Heart left ventricle (tissue), 16 donors: ENCODE measurements at regions not wholly inside any gene's neighbourhood (a gene's known extent, or its start where the extent isn't known, plus 50 kb on each side); places are given as distances from the start of the nearest gene placed in this dataset.

ENCODE experiments used
- ATAC-seq, 4 donors: fragments of 200-7000 bp; cut with Tn5 transposase; one replicate each; pipeline ENCODE4 v1.9.1; 2020 to 2022; ENCODE audit warnings: moderate library complexity in 4 of 4, mild to moderate bottlenecking in 3 of 4, moderate number of reproducible peaks in 1 of 4
- DNase-seq, 5 donors: peaks; one replicate each; pipeline ENCODE4 v3.0.0-alpha.2; 2020
- H3K27ac ChIP-seq, 12 donors: fragments of 200-600 bp; sonication (generic) in 4 of 12; one replicate each; pipeline versions ENCODE4 v1.5.0 to v1.8.0; 2016 to 2022; ENCODE audit warnings: mild to moderate bottlenecking in 2 of 12
- H3K27me3 ChIP-seq, 9 donors: fragments of 200-600 bp; sonication (generic) in 2 of 9; one replicate each; pipeline versions ENCODE4 v1.5.1 to v1.8.0; 2016 to 2022; ENCODE audit warnings: mild to moderate bottlenecking in 3 of 9
- H3K36me3 ChIP-seq, 9 donors: fragments of 200-600 bp; sonication (generic) in 2 of 9; one replicate each; pipeline versions ENCODE4 v1.5.0 to v1.8.0; 2018 to 2022; ENCODE audit warnings: mild to moderate bottlenecking in 2 of 9
- H3K4me1 ChIP-seq, 12 donors: fragments of 200-600 bp; sonication (generic) in 4 of 12; one replicate each; pipeline versions ENCODE4 v1.5.0 to v1.8.0; 2016 to 2022; ENCODE audit warnings: mild to moderate bottlenecking in 3 of 12
- H3K4me3 ChIP-seq, 12 donors: fragments of 200-600 bp; sonication (generic) in 4 of 12; one replicate each; pipeline versions ENCODE4 v1.5.0 to v1.8.0; 2017 to 2022; ENCODE audit warnings: mild to moderate bottlenecking in 9 of 12, moderate library complexity in 4 of 12
- H3K9me3 ChIP-seq, 12 donors: fragments of 200-600 bp; sonication (generic) in 4 of 12; one replicate each; pipeline versions ENCODE4 v1.5.0 to v1.8.0; 2016 to 2022; ENCODE audit warnings: mild to moderate bottlenecking in 1 of 12
- CTCF ChIP-seq, 12 donors: fragments of 200-600 bp; sonication (generic) in 4 of 12; IDR thresholded peaks; one replicate each; pipeline versions ENCODE4 v1.5.0 to v1.8.0; 2018 to 2022; ENCODE audit warnings: antibody characterized with exemption in 12 of 12, mild to moderate bottlenecking in 5 of 12
- POLR2A ChIP-seq, 2 donors: fragments of 450-650 bp; IDR thresholded peaks; one replicate each; pipeline ENCODE4 v1.6.1; 2017; ENCODE audit warnings: antibody characterized with exemption in 2 of 2, mild to moderate bottlenecking in 2 of 2, moderate library complexity in 2 of 2
- WGBS, 4 donors: extraction: QIAGEN DNeasy Blood & Tissue Kit in 2 of 4; methylation state at CpG; one replicate each; pipeline versions ENCODE4 v1.1.5 to v1.1.7; 2013 to 2018; 5-methylcytosine and 5-hydroxymethylcytosine counted together
- intact Hi-C, 10 donors: fragments of 100-400 bp; cut with DNase I; formaldehyde crosslinking; loops; one replicate each; pipeline versions ENCODE4 v1.11.1 to v1.14.2; 2022
- donor health status: ischemic (EF 13 %, LVEDD 7.1; RV severe dilation, severe dysfunction).
- donor health status: healthy with polysubstance abuse.
- donor health status: DM: no; HTN: yes; CAD: no.
- donor health status: DM: no; HTN: no; CAD: no.
- donor health status: ischemic (EF 25% LVEDD 6.9; RV normal size, moderate dysfunction).
- donor health status: ischemic (EF 25% LVEDD 5.7; RV mildly dilated, moderate dysfunction).
- donor health status: healthy.
- donor health status: DM: yes; HTN: yes; CAD: no.
- donor health status: ischemic (EF 35%, LVEDD 5.7; RV mildly dilated, moderate dysfunction).
- donor health status: nonischemic (EF 11% LVEDD 7.7; RV severe dilation, severe dysfunction).
- donor health status: DM: yes; HTN: yes; CAD: no.
- donor health status: PGD.
- donor health status: ischemic (EF 29% LVEDD 5.4; RV normal size, mild dysfunction).
- donor health status: nonischemic (EF 23%, LVEDD 6.1; RV moderate dilation, normal function).

- Histone ChIP-seq H3K4me3 (no peak overlapping the region), H3K4me1 (peaks cover 0 to 5% (median 0%) of the 10 kb centered on the region in 12 donors), H3K27ac (no peak overlapping the region), H3K9me3 (no peaks in the 10 kb centered on the region), H3K36me3 (no peaks in the 10 kb centered on the region), H3K27me3 (no peaks in the 10 kb centered on the region)
- DNase-seq (no peak), ATAC-seq (no peak)
- TF ChIP-seq POLR2A (IDR thresholded peaks at IDR 0.05) (no peak), CTCF (IDR thresholded peaks at IDR 0.05) (no peak)
- intact Hi-C loops = no loop called here
- 95 to 99% (median 97%) methylated on average over 4 of the region's 4 CpGs for WGBS, 4 donors
These were observed 96.7 kb downstream of the SLC25A47 start for GRCh38 chr14:100419856-100420255.

GRCh38 chr14:100421756-100422470 is 98.8 kb downstream of the SLC25A47 start:
- Histone ChIP-seq H3K4me3 (no peak overlapping the region), H3K27me3 (no peaks in the 10 kb centered on the region), H3K4me1 (peaks cover 0 to 9% (median 0%) of the 10 kb centered on the region in 12 donors), H3K36me3 (no peaks in the 10 kb centered on the region), H3K9me3 (no peaks in the 10 kb centered on the region), H3K27ac (no peak overlapping the region)
- WGBS, 4 donors = 47 to 75% (median 59%) methylated on average over 2 of the region's 2 CpGs
- TF ChIP-seq POLR2A (IDR thresholded peaks at IDR 0.05) = no peak
- no peak for TF ChIP-seq CTCF (IDR thresholded peaks at IDR 0.05)
- no peak for ATAC-seq
- DNase-seq = no peak
- intact Hi-C loops = no loop called here

GRCh38 chr14:100422556-100423316 is 99.6 kb downstream of the SLC25A47 start:
- DNase-seq (no peak), ATAC-seq (no peak)
- no peak for TF ChIP-seq POLR2A (IDR thresholded peaks at IDR 0.05)
- TF ChIP-seq CTCF (IDR thresholded peaks at IDR 0.05) = no peak
- Histone ChIP-seq H3K4me1 (peaks cover 0 to 9% (median 0%) of the 10 kb centered on the region in 12 donors), H3K9me3 (no peaks in the 10 kb centered on the region), H3K36me3 (no peaks in the 10 kb centered on the region), H3K4me3 (no peak overlapping the region), H3K27me3 (no peaks in the 10 kb centered on the region), H3K27ac (no peak overlapping the region)
- intact Hi-C loops = no loop called here
- 88 to 93% (median 89%) methylated on average over 12 of the region's 12 CpGs for WGBS, 4 donors

GRCh38 chr14:100423317-100424010 is 100.3 kb downstream of the SLC25A47 start:
- no peak for TF ChIP-seq CTCF (IDR thresholded peaks at IDR 0.05)
- no peak for TF ChIP-seq POLR2A (IDR thresholded peaks at IDR 0.05)
- no peak overlapping the region for H3K27ac ChIP-seq
- ATAC-seq = no peak
- no peaks in the 10 kb centered on the region for H3K36me3 ChIP-seq
- intact Hi-C loops = no loop called here
- no peak for DNase-seq
- 86 to 94% (median 92%) methylated on average over 13 of the region's 13 CpGs for whole genome bisulfite sequencing, 4 donors
- H3K9me3 ChIP-seq = no peaks in the 10 kb centered on the region
- no peak overlapping the region for H3K4me3 ChIP-seq
- peaks cover 0 to 9% (median 0%) of the 10 kb centered on the region in 12 donors for H3K4me1 ChIP-seq
- no peaks in the 10 kb centered on the region for H3K27me3 ChIP-seq
